ENCODE measurements at regions not wholly inside any gene's neighbourhood (a gene's known extent, or its start where the extent isn't known, plus 50 kb on each side); places are given as distances from the start of the nearest gene placed in this dataset.

DNA sequence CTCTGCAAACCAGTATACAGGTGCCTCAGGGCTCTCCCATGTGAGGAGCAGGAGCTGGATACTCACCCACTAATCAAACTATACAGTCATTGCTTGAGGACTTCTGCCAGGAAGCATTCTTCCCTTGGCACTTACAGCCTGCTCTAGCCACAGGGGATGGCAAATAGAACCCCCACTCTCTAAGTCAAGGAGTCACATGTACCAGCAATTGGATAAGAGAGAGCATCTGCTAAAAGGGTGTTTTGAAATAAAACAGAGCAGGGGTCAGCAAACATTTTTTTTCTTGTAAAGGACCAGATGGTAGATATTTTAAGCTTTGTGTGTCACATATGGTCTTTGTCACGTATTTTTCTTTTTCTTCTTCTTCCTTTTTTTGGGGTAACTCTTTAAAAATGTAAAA lies 865.2 kb upstream of the GHITM start:
- no peak for TF ChIP-seq CTCF (IDR thresholded peaks at IDR 0.05; ENCODE audit: insufficient read depth, low read length, poor library complexity, severe bottlenecking)
- TF ChIP-seq EZH2phosphoT487 (conservative IDR thresholded peaks at IDR 0.05; ENCODE audit: low read length) = no peak

Measured in SU-DHL-6 (cell line).